ENCODE measurements at regions not wholly inside any gene's neighbourhood (a gene's known extent, or its start where the extent isn't known, plus 50 kb on each side); places are given as distances from the start of the nearest gene placed in this dataset.

DNA sequence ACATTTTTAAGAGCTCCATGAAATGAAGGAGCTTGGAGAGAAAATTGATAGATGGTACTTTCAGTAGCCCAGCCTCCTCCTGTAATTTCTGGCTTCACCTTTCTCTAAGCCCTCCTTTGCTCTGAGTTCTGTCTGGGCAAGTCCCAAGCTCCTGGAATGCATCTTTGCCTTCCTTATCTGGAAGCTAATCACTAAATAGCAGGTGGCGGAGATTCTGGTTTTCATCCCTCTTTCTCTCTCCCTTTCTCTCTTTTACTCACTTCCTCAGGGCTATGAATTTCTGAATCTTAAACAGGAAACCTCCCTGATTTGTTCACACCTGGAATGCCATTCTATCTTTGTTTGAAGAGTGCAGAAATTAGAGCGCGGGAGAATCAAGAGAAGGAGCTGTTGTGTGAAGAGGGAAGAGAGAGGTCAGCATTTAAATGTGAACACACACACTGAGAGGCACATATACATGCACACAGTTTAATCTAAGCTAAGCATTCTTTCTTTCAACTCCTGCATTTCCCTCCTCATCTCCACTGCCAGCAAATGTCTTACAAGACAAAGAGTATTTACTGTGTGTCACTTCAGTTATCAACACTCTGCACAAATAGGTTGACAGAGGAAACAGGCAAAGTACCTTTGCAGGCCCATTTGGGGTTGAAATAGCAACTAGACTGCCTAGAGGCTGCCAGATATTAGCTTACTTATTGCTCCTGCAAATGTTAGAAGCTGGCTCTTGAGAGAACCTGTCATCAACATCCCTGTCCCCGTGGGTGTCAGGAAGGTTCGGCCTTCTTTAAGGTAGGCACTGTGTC is 199.4 kb upstream of the CAMK1G start:
- Histone ChIP-seq H3K27ac (no peak overlapping the region), H3K36me3 (no peaks in the 10 kb centered on the region), H3K4me3 (no peak overlapping the region), H3K4me1 (no peaks in the 10 kb centered on the region), H3K9me3 (no peaks in the 10 kb centered on the region), H3K27me3 (no peaks in the 10 kb centered on the region)
- ATAC-seq (peak; percentile 36), DNase-seq (no peak)
- TF ChIP-seq, protein P1, sequence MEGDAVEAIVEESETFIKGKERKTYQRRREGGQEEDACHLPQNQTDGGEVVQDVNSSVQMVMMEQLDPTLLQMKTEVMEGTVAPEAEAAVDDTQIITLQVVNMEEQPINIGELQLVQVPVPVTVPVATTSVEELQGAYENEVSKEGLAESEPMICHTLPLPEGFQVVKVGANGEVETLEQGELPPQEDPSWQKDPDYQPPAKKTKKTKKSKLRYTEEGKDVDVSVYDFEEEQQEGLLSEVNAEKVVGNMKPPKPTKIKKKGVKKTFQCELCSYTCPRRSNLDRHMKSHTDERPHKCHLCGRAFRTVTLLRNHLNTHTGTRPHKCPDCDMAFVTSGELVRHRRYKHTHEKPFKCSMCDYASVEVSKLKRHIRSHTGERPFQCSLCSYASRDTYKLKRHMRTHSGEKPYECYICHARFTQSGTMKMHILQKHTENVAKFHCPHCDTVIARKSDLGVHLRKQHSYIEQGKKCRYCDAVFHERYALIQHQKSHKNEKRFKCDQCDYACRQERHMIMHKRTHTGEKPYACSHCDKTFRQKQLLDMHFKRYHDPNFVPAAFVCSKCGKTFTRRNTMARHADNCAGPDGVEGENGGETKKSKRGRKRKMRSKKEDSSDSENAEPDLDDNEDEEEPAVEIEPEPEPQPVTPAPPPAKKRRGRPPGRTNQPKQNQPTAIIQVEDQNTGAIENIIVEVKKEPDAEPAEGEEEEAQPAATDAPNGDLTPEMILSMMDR (IDR thresholded peaks at IDR 0.05) = no peak
- intact Hi-C loops (cut with DNase I) = no loop called here

DNA sequence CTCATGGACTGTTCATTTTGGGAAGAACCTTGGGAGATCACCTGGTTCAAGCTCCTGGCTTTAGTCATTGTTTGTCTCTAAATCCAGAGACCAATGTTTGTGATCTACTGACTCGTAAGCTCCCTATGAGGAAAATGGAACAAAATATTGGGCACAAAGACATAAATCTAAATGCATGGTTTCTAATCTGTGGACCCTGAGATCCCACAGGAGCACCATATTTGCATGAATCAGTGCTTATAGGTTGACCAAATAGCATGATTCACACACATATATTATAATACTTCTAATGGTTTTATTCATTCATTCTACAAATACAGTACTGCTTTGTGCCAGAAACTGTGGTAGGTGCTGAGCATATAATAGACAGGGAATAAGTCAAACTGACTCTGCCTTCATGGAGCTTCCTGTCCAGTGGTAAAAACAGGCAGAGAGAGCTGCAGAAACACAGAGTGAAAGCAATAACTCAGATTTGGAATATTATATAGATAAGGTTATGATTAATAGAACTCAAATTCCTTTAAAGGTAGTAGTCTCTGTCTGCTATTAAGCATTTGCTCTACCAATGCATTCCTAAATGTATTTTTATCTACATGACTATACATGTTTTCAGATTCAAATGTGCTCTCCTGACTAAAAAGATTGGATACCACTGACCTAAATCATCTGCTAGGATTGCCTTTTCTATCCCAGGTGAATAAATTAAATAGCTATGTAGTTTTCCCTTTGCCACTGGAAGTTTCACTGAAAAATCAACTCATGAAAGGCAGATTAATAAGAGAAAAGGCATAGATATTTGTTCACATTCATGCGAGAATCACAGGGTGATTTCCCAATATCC is 198.6 kb upstream of the CAMK1G start:
- Histone ChIP-seq H3K4me1 (no peaks in the 10 kb centered on the region), H3K36me3 (no peaks in the 10 kb centered on the region), H3K27me3 (no peaks in the 10 kb centered on the region), H3K9me3 (no peaks in the 10 kb centered on the region), H3K27ac (no peak overlapping the region), H3K4me3 (no peak overlapping the region)
- DNase-seq = no peak
- intact Hi-C loops (cut with DNase I) = no loop called here
- no peak for ATAC-seq
- TF ChIP-seq, protein P1 (IDR thresholded peaks at IDR 0.05) = no peak

DNA sequence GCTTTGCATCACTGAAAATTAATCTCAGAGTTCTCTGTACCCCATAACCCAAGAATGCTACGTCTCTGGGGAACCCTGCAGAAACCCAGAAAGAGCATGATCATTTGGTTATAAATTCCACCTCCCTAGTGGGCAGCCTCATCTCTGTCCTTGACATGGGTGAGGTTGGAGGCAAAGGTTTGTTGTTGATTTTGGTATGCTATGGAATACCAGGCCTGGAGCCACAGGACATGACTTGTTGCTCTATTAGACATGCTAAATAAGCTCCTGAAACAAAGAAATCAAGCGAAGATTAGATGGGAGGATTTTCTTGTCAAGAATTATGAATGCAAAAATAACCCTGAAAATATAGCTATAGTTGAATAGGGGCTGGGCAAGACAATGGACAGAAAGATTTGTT is 197.4 kb upstream of the CAMK1G start:
- H3K36me3 ChIP-seq = no peaks in the 10 kb centered on the region
- no peak for DNase-seq
- H3K9me3 ChIP-seq = no peaks in the 10 kb centered on the region
- H3K4me3 ChIP-seq = no peak overlapping the region
- TF ChIP-seq, protein P1 (IDR thresholded peaks at IDR 0.05) = no peak
- intact Hi-C loops (cut with DNase I) = no loop called here
- ATAC-seq = no peak
- no peaks in the 10 kb centered on the region for H3K27me3 ChIP-seq
- H3K4me1 ChIP-seq = no peaks in the 10 kb centered on the region
- no peak overlapping the region for H3K27ac ChIP-seq

- DNase-seq (no peak), ATAC-seq (no peak)
- Histone ChIP-seq H3K4me3 (no peak overlapping the region), H3K9me3 (no peaks in the 10 kb centered on the region), H3K27me3 (no peaks in the 10 kb centered on the region), H3K27ac (no peak overlapping the region), H3K36me3 (no peaks in the 10 kb centered on the region), H3K4me1 (no peaks in the 10 kb centered on the region)
- intact Hi-C loops (cut with DNase I) = no loop called here
- TF ChIP-seq, protein P1 (IDR thresholded peaks at IDR 0.05) = no peak
Observed at GRCh38 chr1:209387271-209387968, 196.1 kb upstream of the CAMK1G start.

- TF ChIP-seq, protein P1 (IDR thresholded peaks at IDR 0.05) = no peak
- ATAC-seq = peak; percentile 66
Observed at GRCh38 chr1:209387969-209388329, 195.6 kb upstream of the CAMK1G start.

More at GRCh38 chr1:209387969-209388329, 195.6 kb upstream of the CAMK1G start:
- no peaks in the 10 kb centered on the region for H3K9me3 ChIP-seq
- H3K4me1 ChIP-seq = no peaks in the 10 kb centered on the region
- no peaks in the 10 kb centered on the region for H3K27me3 ChIP-seq
- no peaks in the 10 kb centered on the region for H3K36me3 ChIP-seq
- H3K27ac ChIP-seq = no peak overlapping the region
- no peak for DNase-seq
- intact Hi-C loops (cut with DNase I) = no loop called here
- no peak overlapping the region for H3K4me3 ChIP-seq

All from left lung (tissue), 4 donors.